ENCODE measurements at regions not wholly inside any gene's neighbourhood (a gene's known extent, or its start where the extent isn't known, plus 50 kb on each side); places are given as distances from the start of the nearest gene placed in this dataset.

- DNase-seq (no peak), ATAC-seq (no peak)
- H3K4me3 ChIP-seq, result no peak overlapping the region
- no peaks in the 10 kb centered on the region for H3K9me3 ChIP-seq
- no peaks in the 10 kb centered on the region for H3K36me3 ChIP-seq (replicated peaks in 1 of 2; ENCODE audit: insufficient read depth in 1 of 2, low read depth in 2 of 2)
- no peaks in the 10 kb centered on the region for H3K4me1 ChIP-seq
- intact Hi-C loops (cut with DNase I), result no loop called here
- WGBS, 2 donors, result 65 to 66% methylated on average over 4 of the region's 4 CpGs
- no peaks in the 10 kb centered on the region for H3K27me3 ChIP-seq
- TF ChIP-seq CTCF (IDR thresholded peaks at IDR 0.05), result no peak
- TF ChIP-seq POLR2A (IDR thresholded peaks at IDR 0.05), result no peak
- no peak overlapping the region for H3K27ac ChIP-seq
These were observed 419.4 kb downstream of the PTPRC start for GRCh38 chr1:199058281-199058680.

GRCh38 chr1:199064971-199065370 is 426.1 kb downstream of the PTPRC start:
- WGBS, 2 donors, result 86 to 95% methylated on average over 1 of the region's 1 CpG
- TF ChIP-seq POLR2A (IDR thresholded peaks at IDR 0.05) (no peak), CTCF (IDR thresholded peaks at IDR 0.05) (no peak)
- DNase-seq (no peak), ATAC-seq (no peak)
- intact Hi-C loops (cut with DNase I), result no loop called here
- Histone ChIP-seq H3K36me3 (replicated peaks in 1 of 2; ENCODE audit: insufficient read depth in 1 of 2, low read depth in 2 of 2) (no peaks in the 10 kb centered on the region), H3K9me3 (no peaks in the 10 kb centered on the region), H3K27ac (no peak overlapping the region), H3K4me3 (no peak overlapping the region), H3K27me3 (no peaks in the 10 kb centered on the region), H3K4me1 (no peaks in the 10 kb centered on the region)

- Histone ChIP-seq H3K4me1 (no peaks in the 10 kb centered on the region), H3K27ac (no peak overlapping the region), H3K4me3 (no peak overlapping the region), H3K36me3 (replicated peaks in 1 of 2; ENCODE audit: insufficient read depth in 1 of 2, low read depth in 2 of 2) (no peaks in the 10 kb centered on the region), H3K9me3 (no peaks in the 10 kb centered on the region), H3K27me3 (no peaks in the 10 kb centered on the region)
- DNase-seq (no peak), ATAC-seq (no peak)
- intact Hi-C loops (cut with DNase I), result no loop called here
- 84 to 87% methylated on average over 2 of the region's 2 CpGs for WGBS, 2 donors
- TF ChIP-seq POLR2A (IDR thresholded peaks at IDR 0.05), result no peak
- TF ChIP-seq CTCF (IDR thresholded peaks at IDR 0.05), result no peak
These were observed 428.6 kb downstream of the PTPRC start for GRCh38 chr1:199067483-199067882.

- no peak for TF ChIP-seq CTCF (IDR thresholded peaks at IDR 0.05)
- no peak for TF ChIP-seq POLR2A (IDR thresholded peaks at IDR 0.05)
- no peaks in the 10 kb centered on the region for H3K36me3 ChIP-seq (replicated peaks in 1 of 2; ENCODE audit: insufficient read depth in 1 of 2, low read depth in 2 of 2)
- no peaks in the 10 kb centered on the region for H3K4me1 ChIP-seq
- no peaks in the 10 kb centered on the region for H3K27me3 ChIP-seq
- DNase-seq, result no peak
- WGBS, 2 donors, result 91 to 95% methylated on average over 2 of the region's 2 CpGs
- H3K4me3 ChIP-seq, result no peak overlapping the region
- H3K27ac ChIP-seq, result no peak overlapping the region
- ATAC-seq, result no peak
- no peaks in the 10 kb centered on the region for H3K9me3 ChIP-seq
- intact Hi-C loops (cut with DNase I), result no loop called here
These were observed 432.2 kb downstream of the PTPRC start for GRCh38 chr1:199071080-199071479.

GRCh38 chr1:199073166-199073565 is 434.3 kb downstream of the PTPRC start:
- intact Hi-C loops (cut with DNase I), result no loop called here
- no peak overlapping the region for H3K27ac ChIP-seq
- ATAC-seq (no peak), DNase-seq (no peak)
- no peak for TF ChIP-seq POLR2A (IDR thresholded peaks at IDR 0.05)
- 72 to 81% methylated on average over 1 of the region's 1 CpG for WGBS, 2 donors
- H3K36me3 ChIP-seq (replicated peaks in 1 of 2; ENCODE audit: insufficient read depth in 1 of 2, low read depth in 2 of 2), result no peaks in the 10 kb centered on the region
- no peak overlapping the region for H3K4me3 ChIP-seq
- no peaks in the 10 kb centered on the region for H3K9me3 ChIP-seq
- no peaks in the 10 kb centered on the region for H3K4me1 ChIP-seq
- H3K27me3 ChIP-seq, result no peaks in the 10 kb centered on the region
